Adrenal gland (tissue), 9 donors: ENCODE measurements at regions not wholly inside any gene's neighbourhood (a gene's known extent, or its start where the extent isn't known, plus 50 kb on each side); places are given as distances from the start of the nearest gene placed in this dataset.
"Not testable (repeated sequence)": the region's sequence is repeated elsewhere in the genome, so short reads cannot be mapped to it uniquely, and the experiment has no call there.

ENCODE experiments used
- DNase-seq, 7 donors: peaks; one replicate each; pipeline ENCODE4 v3.0.0-alpha.2; 2019 to 2020
- H3K27ac ChIP-seq, 5 donors: fragments of 200-600 bp; sonication (generic) in 4 of 5; 1 replicate in 3 of 5; 2 replicates in 2 of 5; pipeline versions ENCODE4 v1.5.1 to v1.8.0; 2016 to 2020; ENCODE audit warnings: mild to moderate bottlenecking in 1 of 5
- H3K27me3 ChIP-seq: fragments of 200-600 bp; 2 replicates; pipeline ENCODE4 v1.8.0; 2021
- H3K36me3 ChIP-seq, 2 donors: fragments of 200-600 bp; replicated peaks in 1 of 2; 1 replicate in 1 of 2; 2 replicates in 1 of 2; pipeline versions ENCODE4 v1.5.1 to v1.8.0; 2018 to 2022
- H3K4me1 ChIP-seq, 2 donors: fragments of 200-600 bp; replicated peaks in 1 of 2; 1 replicate in 1 of 2; 2 replicates in 1 of 2; pipeline versions ENCODE4 v1.5.1 to v1.8.0; 2018 to 2021
- H3K4me3 ChIP-seq, 4 donors: fragments of 200-600 bp; sonication (generic) in 3 of 4; one replicate each; pipeline ENCODE4 v1.5.1; 2016 to 2018
- H3K9me3 ChIP-seq, 3 donors: fragments of 200-600 bp; sonication (generic) in 1 of 3; replicated peaks in 1 of 3; 1 replicate in 2 of 3; 2 replicates in 1 of 3; pipeline versions ENCODE4 v1.5.1 to v1.8.0; 2016 to 2021
- CTCF ChIP-seq, 6 experiments: fragments of 450-650 bp in 4 of 6; fragments of 200-600 bp in 2 of 6; sonication (generic) in 1 of 6; IDR thresholded peaks; 1 replicate in 5 of 6; 2 replicates in 1 of 6; pipeline versions ENCODE4 v1.5.1 to v1.8.0; 2016 to 2021; ENCODE audit warnings: antibody characterized with exemption in 6 of 6, mild to moderate bottlenecking in 2 of 6, moderate library complexity in 1 of 6
- POLR2A ChIP-seq, 2 donors: fragments of 450-650 bp; IDR thresholded peaks; one replicate each; pipeline ENCODE4 v1.6.1; 2017; ENCODE audit warnings: antibody characterized with exemption in 2 of 2, mild to moderate bottlenecking in 2 of 2, moderate library complexity in 1 of 2
- WGBS, 4 donors: extraction: QIAGEN DNeasy Blood & Tissue Kit in 2 of 4; methylation state at CpG; one replicate each; pipeline versions ENCODE4 v1.1.5 to v1.1.7; 2013 to 2017; 5-methylcytosine and 5-hydroxymethylcytosine counted together
- intact Hi-C, 2 donors: fragments of 100-400 bp; cut with DNase I; formaldehyde crosslinking; loops; one replicate each; pipeline versions ENCODE4 v1.14.1 to v1.15.0; 2022 to 2023
- donor health status: healthy with polysubstance abuse.
- donor health status: Bipolar disorder and iron deficiency.
- donor health status: DM: yes; HTN: yes; CAD: no.
- donor health status: DM: no; HTN: no; CAD: no.
- donor health status: DM: no; HTN: no; CAD: no.

GRCh38 chr6:48541649-48542048, 430.7 kb upstream of the PTCHD4 start:
- no peaks in the 10 kb centered on the region for H3K4me1 ChIP-seq
- intact Hi-C loops = no loop called here
- no peak overlapping the region for H3K27ac ChIP-seq
- no peaks in the 10 kb centered on the region for H3K27me3 ChIP-seq
- DNase-seq = no peak
- TF ChIP-seq POLR2A (IDR thresholded peaks at IDR 0.05) (no peak), CTCF (IDR thresholded peaks at IDR 0.05) (no peak)
- no peaks in the 10 kb centered on the region for H3K36me3 ChIP-seq
- no peaks in the 10 kb centered on the region for H3K9me3 ChIP-seq
- no peak overlapping the region for H3K4me3 ChIP-seq

GRCh38 chr6:48535582-48536009, 424.6 kb upstream of the PTCHD4 start:
- Histone ChIP-seq H3K9me3 (no peaks in the 10 kb centered on the region), H3K27me3 (no peaks in the 10 kb centered on the region), H3K36me3 (no peaks in the 10 kb centered on the region), H3K4me1 (no peaks in the 10 kb centered on the region), H3K27ac (no peak overlapping the region), H3K4me3 (no peak overlapping the region)
- no peak for TF ChIP-seq POLR2A (IDR thresholded peaks at IDR 0.05)
- WGBS, 4 donors = 0 to 42% (median 20%) methylated on average over 1 of the region's 1 CpG
- no peak for DNase-seq
- intact Hi-C loops = no loop called here

GRCh38 chr6:48530978-48531377, 420.0 kb upstream of the PTCHD4 start:
- H3K4me3 ChIP-seq, H3K9me3 ChIP-seq, DNase-seq, H3K36me3 ChIP-seq, H3K27me3 ChIP-seq, intact Hi-C loops, H3K27ac ChIP-seq, H3K4me1 ChIP-seq: not testable (repeated sequence)
- WGBS, 4 donors = 85 to 91% (median 90%) methylated on average over 2 to 3 of the region's 3 CpGs

- no peak for DNase-seq
- intact Hi-C loops = no loop called here
- Histone ChIP-seq H3K27me3 (no peaks in the 10 kb centered on the region), H3K4me3 (no peak overlapping the region), H3K27ac (no peak overlapping the region), H3K4me1 (no peaks in the 10 kb centered on the region), H3K36me3 (no peaks in the 10 kb centered on the region), H3K9me3 (no peaks in the 10 kb centered on the region)
- 45 to 73% (median 58%) methylated on average over 2 of the region's 2 CpGs for WGBS, 4 donors
- TF ChIP-seq CTCF (IDR thresholded peaks at IDR 0.05) = no peak
- TF ChIP-seq POLR2A (IDR thresholded peaks at IDR 0.05) = no peak
Observed at GRCh38 chr6:48525849-48526248, 414.9 kb upstream of the PTCHD4 start.

GRCh38 chr6:48520951-48521350, 410.0 kb upstream of the PTCHD4 start:
- TF ChIP-seq CTCF (IDR thresholded peaks at IDR 0.05) (no peak), POLR2A (IDR thresholded peaks at IDR 0.05) (no peak)
- Histone ChIP-seq H3K27me3 (no peaks in the 10 kb centered on the region), H3K27ac (no peak overlapping the region), H3K4me3 (no peak overlapping the region), H3K9me3 (no peaks in the 10 kb centered on the region), H3K4me1 (no peaks in the 10 kb centered on the region), H3K36me3 (no peaks in the 10 kb centered on the region)
- WGBS, 4 donors = 74 to 86% (median 82%) methylated on average over 2 of the region's 2 CpGs
- intact Hi-C loops = no loop called here
- DNase-seq = no peak
